Esophagus (tissue), 2 donors: ENCODE measurements at regions not wholly inside any gene's neighbourhood (a gene's known extent, or its start where the extent isn't known, plus 50 kb on each side); places are given as distances from the start of the nearest gene placed in this dataset.

ENCODE experiments used
- H3K27ac ChIP-seq, 2 donors: one replicate each; pipeline ENCODE4 v1.5.1; 2013; ENCODE audit warnings: low read depth in 2 of 2, mild to moderate bottlenecking in 2 of 2, inconsistent platforms in 1 of 2, low read length in 1 of 2, moderate library complexity in 1 of 2
- H3K27me3 ChIP-seq, 2 donors: one replicate each; pipeline ENCODE4 v1.6.1; 2013; ENCODE audit warnings: low read length in 2 of 2, control low read depth in 1 of 2, mild to moderate bottlenecking in 1 of 2; ENCODE audit not compliant: insufficient read depth in 2 of 2, control insufficient read depth in 1 of 2
- H3K36me3 ChIP-seq, 2 donors: one replicate each; pipeline ENCODE4 v1.6.1; 2013; ENCODE audit warnings: low read length in 1 of 2; ENCODE audit not compliant: control insufficient read depth in 2 of 2, insufficient read depth in 2 of 2
- H3K4me1 ChIP-seq, 2 donors: one replicate each; pipeline ENCODE4 v1.6.1; 2013; ENCODE audit warnings: low read length in 1 of 2; ENCODE audit not compliant: control insufficient read depth in 2 of 2, insufficient read depth in 2 of 2
- H3K4me3 ChIP-seq, 2 donors: one replicate each; pipeline ENCODE4 v1.5.1; 2013; ENCODE audit warnings: low read length in 2 of 2, mild to moderate bottlenecking in 2 of 2, low read depth in 1 of 2, moderate library complexity in 1 of 2
- H3K9me3 ChIP-seq, 2 donors: one replicate each; pipeline ENCODE4 v1.6.1; 2013; ENCODE audit warnings: mild to moderate bottlenecking in 2 of 2, low read depth in 1 of 2, low read length in 1 of 2, moderate library complexity in 1 of 2; ENCODE audit not compliant: control insufficient read depth in 2 of 2, insufficient read depth in 1 of 2
- WGBS, 2 donors: extraction: QIAGEN DNeasy Blood & Tissue Kit; methylation state at CpG; one replicate each; pipeline ENCODE4 v1.1.7; 2013; 5-methylcytosine and 5-hydroxymethylcytosine counted together
- donor health status: healthy with polysubstance abuse.
- donor health status: Bipolar disorder and iron deficiency.

GRCh38 chr17:13869331-13869940, 199.9 kb upstream of the COX10 start:
- Histone ChIP-seq H3K27ac (no peak overlapping the region), H3K4me1 (no peaks in the 10 kb centered on the region), H3K4me3 (no peak overlapping the region), H3K27me3 (no peaks in the 10 kb centered on the region), H3K9me3 (no peaks in the 10 kb centered on the region), H3K36me3 (no peaks in the 10 kb centered on the region)
- 76 to 88% methylated on average over 9 of the region's 9 CpGs for WGBS, 2 donors

GRCh38 chr17:13871261-13871660, 198.0 kb upstream of the COX10 start:
- Histone ChIP-seq H3K4me1 (no peaks in the 10 kb centered on the region), H3K36me3 (peaks cover 0 to under 1% of the 10 kb centered on the region in 2 donors), H3K9me3 (no peaks in the 10 kb centered on the region), H3K27me3 (no peaks in the 10 kb centered on the region), H3K27ac (no peak overlapping the region), H3K4me3 (no peak overlapping the region)
- 86 to 94% methylated on average over 4 of the region's 4 CpGs for WGBS, 2 donors

GRCh38 chr17:13874134-13874533, 195.2 kb upstream of the COX10 start:
- H3K4me3 ChIP-seq, result no peak overlapping the region
- no peak overlapping the region for H3K27ac ChIP-seq
- 94 to 97% methylated on average over 3 of the region's 3 CpGs for WGBS, 2 donors
- H3K27me3 ChIP-seq, result no peaks in the 10 kb centered on the region
- H3K4me1 ChIP-seq, result no peaks in the 10 kb centered on the region
- peaks cover 0 to 2% of the 10 kb centered on the region in 2 donors for H3K36me3 ChIP-seq
- H3K9me3 ChIP-seq, result no peaks in the 10 kb centered on the region

- no peaks in the 10 kb centered on the region for H3K4me1 ChIP-seq
- peaks cover 0 to 2% of the 10 kb centered on the region in 2 donors for H3K36me3 ChIP-seq
- H3K27ac ChIP-seq, result no peak overlapping the region
- no peak overlapping the region for H3K4me3 ChIP-seq
- H3K27me3 ChIP-seq, result no peaks in the 10 kb centered on the region
- no peaks in the 10 kb centered on the region for H3K9me3 ChIP-seq
- WGBS, 2 donors, result 85 to 89% methylated on average over 1 of the region's 1 CpG
Measured at GRCh38 chr17:13874817-13875216, 194.5 kb upstream of the COX10 start.

GRCh38 chr17:13879961-13880466, 189.3 kb upstream of the COX10 start:
- Histone ChIP-seq H3K4me3 (no peak overlapping the region), H3K9me3 (no peaks in the 10 kb centered on the region), H3K36me3 (peaks cover 0 to 2% of the 10 kb centered on the region in 2 donors), H3K4me1 (no peaks in the 10 kb centered on the region), H3K27me3 (no peaks in the 10 kb centered on the region), H3K27ac (no peak overlapping the region)
- 82 to 92% methylated on average over 5 of the region's 5 CpGs for WGBS, 2 donors

- Histone ChIP-seq H3K4me1 (no peaks in the 10 kb centered on the region), H3K27me3 (no peaks in the 10 kb centered on the region), H3K27ac (no peak overlapping the region), H3K9me3 (no peaks in the 10 kb centered on the region), H3K4me3 (no peak overlapping the region), H3K36me3 (no peaks in the 10 kb centered on the region)
- WGBS, 2 donors, result 47 to 55% methylated on average over 3 of the region's 3 CpGs
Measured at GRCh38 chr17:13883659-13884058, 185.6 kb upstream of the COX10 start.

- Histone ChIP-seq H3K27me3 (no peaks in the 10 kb centered on the region), H3K9me3 (no peaks in the 10 kb centered on the region), H3K4me3 (no peak overlapping the region), H3K4me1 (no peaks in the 10 kb centered on the region), H3K27ac (no peak overlapping the region), H3K36me3 (no peaks in the 10 kb centered on the region)
- WGBS, 2 donors, result 88 to 90% methylated on average over 2 of the region's 2 CpGs
Measured at GRCh38 chr17:13884347-13884746, 185.0 kb upstream of the COX10 start.

- Histone ChIP-seq H3K27ac (no peak overlapping the region), H3K27me3 (no peaks in the 10 kb centered on the region), H3K4me3 (no peak overlapping the region)
Measured at GRCh38 chr17:13885550-13885949, 183.8 kb upstream of the COX10 start.

GRCh38 chr17:13885953-13886889, 183.1 kb upstream of the COX10 start:
- Histone ChIP-seq H3K4me1 (no peaks in the 10 kb centered on the region), H3K4me3 (no peak overlapping the region), H3K27me3 (no peaks in the 10 kb centered on the region), H3K27ac (no peak overlapping the region), H3K36me3 (no peaks in the 10 kb centered on the region), H3K9me3 (no peaks in the 10 kb centered on the region)
- 65 to 67% methylated on average over 6 of the region's 6 CpGs for WGBS, 2 donors

More at GRCh38 chr17:13885550-13885949, 183.8 kb upstream of the COX10 start:
- Histone ChIP-seq H3K36me3 (no peaks in the 10 kb centered on the region), H3K9me3 (no peaks in the 10 kb centered on the region), H3K4me1 (no peaks in the 10 kb centered on the region)
- 93 to 100% methylated on average over 2 of the region's 2 CpGs for WGBS, 2 donors
